Ascending aorta (tissue), 2 donors: ENCODE measurements at regions not wholly inside any gene's neighbourhood (a gene's known extent, or its start where the extent isn't known, plus 50 kb on each side); places are given as distances from the start of the nearest gene placed in this dataset.

Experiments
- DNase-seq, 2 donors: peaks; one replicate each; pipeline ENCODE4 v3.0.0-alpha.2; 2019; ENCODE audit warnings: low spot score in 2 of 2
- H3K27ac ChIP-seq, 2 donors: fragments of 200-600 bp; sonication (generic); one replicate each; pipeline ENCODE4 v1.5.1; 2016 to 2017; ENCODE audit warnings: mild to moderate bottlenecking in 1 of 2
- H3K27me3 ChIP-seq: fragments of 200-600 bp; sonication (generic); one replicate; pipeline ENCODE4 v1.5.1; 2017
- H3K36me3 ChIP-seq, 2 donors: fragments of 200-600 bp; sonication (generic); one replicate each; pipeline ENCODE4 v1.5.1; 2016
- H3K4me1 ChIP-seq, 2 donors: fragments of 200-600 bp; sonication (generic); one replicate each; pipeline ENCODE4 v1.5.1; 2016 to 2017; ENCODE audit warnings: mild to moderate bottlenecking in 1 of 2
- H3K4me3 ChIP-seq, 2 donors: fragments of 200-600 bp; sonication (generic); one replicate each; pipeline ENCODE4 v1.5.1; 2016 to 2017; ENCODE audit warnings: mild to moderate bottlenecking in 1 of 2
- H3K9me3 ChIP-seq, 2 donors: fragments of 200-600 bp; sonication (generic); one replicate each; pipeline ENCODE4 v1.5.1; 2016
- CTCF ChIP-seq, 3 experiments: fragments of 200-600 bp in 2 of 3; fragments of 450-650 bp in 1 of 3; sonication (generic) in 2 of 3; IDR thresholded peaks; one replicate each; pipeline ENCODE4 v1.5.1; 2016 to 2019; ENCODE audit warnings: antibody characterized with exemption in 3 of 3, mild to moderate bottlenecking in 1 of 3, moderate library complexity in 1 of 3
- intact Hi-C: fragments of 100-400 bp; cut with DNase I; formaldehyde crosslinking; loops from one replicate; pipeline ENCODE4 v1.15.1; 2023

GRCh38 chr5:96331210-96331609 lies 101.8 kb downstream of the PCSK1 start:
- Histone ChIP-seq H3K4me1 (peaks cover 5 to 34% of the 10 kb centered on the region in 2 donors), H3K36me3 (no peaks in the 10 kb centered on the region), H3K9me3 (no peaks in the 10 kb centered on the region), H3K27ac (no peak overlapping the region), H3K4me3 (no peak overlapping the region), H3K27me3 (no peaks in the 10 kb centered on the region)
- DNase-seq: no peak
- intact Hi-C loops: loop anchor here (5.0 to 10.0 kb wide), 3 partner anchors 34 to 106 kb away; no protein-coding TSS in a partner anchor
- no peak for TF ChIP-seq CTCF (IDR thresholded peaks at IDR 0.05)

DNA sequence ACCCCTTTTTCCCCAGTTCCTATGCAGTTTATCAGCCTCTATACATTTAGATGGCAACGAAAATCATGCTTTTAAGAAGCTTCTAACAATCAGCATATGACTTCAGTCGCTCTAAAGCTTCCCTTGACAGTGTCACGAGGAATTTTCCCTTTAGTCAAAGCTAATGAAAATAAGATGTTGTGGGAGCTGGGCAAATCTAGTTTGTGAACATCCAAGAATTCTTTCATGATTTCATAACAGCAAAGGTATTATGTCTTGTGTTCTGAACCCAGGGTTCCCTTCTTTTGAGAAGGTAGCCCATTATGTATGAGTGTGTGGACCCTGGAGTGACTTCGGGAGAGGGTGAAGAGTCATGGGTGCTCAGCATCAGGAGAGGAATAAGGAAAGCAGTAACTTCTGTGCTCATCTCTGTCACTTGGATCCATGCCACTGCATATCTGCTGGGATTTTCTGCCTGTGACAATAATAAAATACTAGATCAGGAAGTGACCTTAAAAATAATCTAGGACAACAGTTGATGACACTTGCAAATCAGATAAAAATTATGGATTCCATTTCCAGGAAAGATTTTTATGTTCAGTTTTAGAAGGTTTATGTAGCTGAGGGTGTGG lies 102.4 kb downstream of the PCSK1 start:
- intact Hi-C loops: loop anchor here (5.0 to 10.0 kb wide), 3 partner anchors 33 to 106 kb away; no protein-coding TSS in a partner anchor
- no peak overlapping the region for H3K27ac ChIP-seq

GRCh38 chr5:96329886-96330529 lies 103.0 kb downstream of the PCSK1 start:
- intact Hi-C loops: loop anchor here (5.0 to 10.0 kb wide), 3 partner anchors 33 to 105 kb away; no protein-coding TSS in a partner anchor

More for the DNA sequence above, 102.4 kb downstream of the PCSK1 start:
- no peak for DNase-seq
- Histone ChIP-seq H3K27me3 (no peaks in the 10 kb centered on the region), H3K9me3 (no peaks in the 10 kb centered on the region), H3K4me1 (peaks cover 5 to 29% of the 10 kb centered on the region in 2 donors), H3K4me3 (no peak overlapping the region), H3K36me3 (no peaks in the 10 kb centered on the region)
- TF ChIP-seq CTCF (IDR thresholded peaks at IDR 0.05): no peak

GRCh38 chr5:96329289-96329688 lies 103.8 kb downstream of the PCSK1 start:
- Histone ChIP-seq H3K4me1 (peaks cover 5 to 29% of the 10 kb centered on the region in 2 donors), H3K9me3 (no peaks in the 10 kb centered on the region), H3K36me3 (no peaks in the 10 kb centered on the region), H3K4me3 (no peak overlapping the region), H3K27me3 (no peaks in the 10 kb centered on the region), H3K27ac (no peak overlapping the region)
- no peak for TF ChIP-seq CTCF (IDR thresholded peaks at IDR 0.05)
- intact Hi-C loops: no loop called here
- DNase-seq: no peak

More at GRCh38 chr5:96329886-96330529, 103.0 kb downstream of the PCSK1 start:
- Histone ChIP-seq H3K36me3 (no peaks in the 10 kb centered on the region), H3K9me3 (no peaks in the 10 kb centered on the region), H3K4me3 (no peak overlapping the region), H3K27me3 (no peaks in the 10 kb centered on the region), H3K27ac (no peak overlapping the region), H3K4me1 (peaks cover 5 to 29% of the 10 kb centered on the region in 2 donors)
- TF ChIP-seq CTCF (IDR thresholded peaks at IDR 0.05): no peak
- DNase-seq: no peak

DNA sequence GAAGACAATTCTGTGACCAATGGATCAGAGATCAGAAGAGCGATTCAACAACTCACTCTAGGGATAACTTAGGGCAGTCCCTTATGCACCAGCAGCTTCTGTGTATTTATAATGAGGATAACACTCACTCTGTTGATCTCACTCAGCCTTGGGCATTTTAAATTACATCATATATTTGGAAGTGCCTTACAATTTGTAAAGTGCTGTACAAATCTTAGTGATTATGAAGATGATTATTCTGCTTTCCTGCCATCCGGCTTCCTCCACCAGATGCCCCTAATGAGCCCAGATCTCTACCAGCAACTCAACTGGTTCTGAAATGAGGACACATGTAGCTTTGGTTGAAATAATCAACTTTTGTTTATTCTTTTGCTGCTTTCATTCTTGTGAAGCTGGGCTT lies 105.3 kb downstream of the PCSK1 start:
- TF ChIP-seq CTCF (IDR thresholded peaks at IDR 0.05): no peak
- no peak overlapping the region for H3K27ac ChIP-seq
- no peaks in the 10 kb centered on the region for H3K27me3 ChIP-seq
- no peaks in the 10 kb centered on the region for H3K9me3 ChIP-seq
- no peak for DNase-seq
- no peak overlapping the region for H3K4me3 ChIP-seq
- intact Hi-C loops: no loop called here
- H3K4me1 ChIP-seq: peaks cover 0 to 21% of the 10 kb centered on the region in 2 donors
- no peaks in the 10 kb centered on the region for H3K36me3 ChIP-seq
